ENCODE measurements at regions not wholly inside any gene's neighbourhood (a gene's known extent, or its start where the extent isn't known, plus 50 kb on each side); places are given as distances from the start of the nearest gene placed in this dataset.

- CTCF ChIA-PET: no interaction called here
- no peak for DNase-seq (ENCODE audit: unreplicated experiment)
- Mint-ChIP-seq H3K9me3 (ENCODE audit: unreplicated experiment) (peaks cover 7% of the 10 kb centered on the region), H3K4me1 (ENCODE audit: insufficient read depth, unreplicated experiment) (no peaks in the 10 kb centered on the region), H3K4me3 (ENCODE audit: unreplicated experiment) (no peak overlapping the region), H3K27me3 (ENCODE audit: insufficient read depth, unreplicated experiment) (peaks cover 58% of the 10 kb centered on the region), H3K27ac (ENCODE audit: low read depth, unreplicated experiment) (no peak overlapping the region), H3K36me3 (ENCODE audit: insufficient read depth, unreplicated experiment) (no peaks in the 10 kb centered on the region)
- no peak for TF ChIP-seq CTCF (IDR thresholded peaks at IDR 0.05; ENCODE audit: unreplicated experiment)
- intact Hi-C loops (cut with micrococcal nuclease): no loop called here
- POLR2A ChIA-PET: no interaction called here
- BruUV-seq (replicated peaks): no TSS peak
Measured at GRCh38 chr2:239762106-239762505, 263.0 kb downstream of the NDUFA10 start.

- Mint-ChIP-seq H3K27me3 (ENCODE audit: insufficient read depth, unreplicated experiment) (peaks cover 57% of the 10 kb centered on the region), H3K36me3 (ENCODE audit: insufficient read depth, unreplicated experiment) (no peaks in the 10 kb centered on the region), H3K4me3 (ENCODE audit: unreplicated experiment) (no peak overlapping the region), H3K4me1 (ENCODE audit: insufficient read depth, unreplicated experiment) (no peaks in the 10 kb centered on the region), H3K27ac (ENCODE audit: low read depth, unreplicated experiment) (no peak overlapping the region), H3K9me3 (ENCODE audit: unreplicated experiment) (peaks cover 7% of the 10 kb centered on the region)
- no peak for DNase-seq (ENCODE audit: unreplicated experiment)
- ChIA-PET CTCF (no interaction called here), POLR2A (no interaction called here)
- no TSS peak for BruUV-seq (replicated peaks)
- no peak for TF ChIP-seq CTCF (IDR thresholded peaks at IDR 0.05; ENCODE audit: unreplicated experiment)
- intact Hi-C loops (cut with micrococcal nuclease): no loop called here
Measured at GRCh38 chr2:239760596-239760995, 264.5 kb downstream of the NDUFA10 start.

GRCh38 chr2:239758279-239758877 lies 266.8 kb downstream of the NDUFA10 start:
- POLR2A ChIA-PET: interaction anchor here (0.7 kb wide), 1 partner anchor 691 kb away, joined by 3 read pairs; no protein-coding TSS in a partner anchor
- intact Hi-C loops (cut with micrococcal nuclease): no loop called here
- Mint-ChIP-seq H3K9me3 (ENCODE audit: unreplicated experiment) (peaks cover 15% of the 10 kb centered on the region), H3K36me3 (ENCODE audit: insufficient read depth, unreplicated experiment) (no peaks in the 10 kb centered on the region), H3K27me3 (ENCODE audit: insufficient read depth, unreplicated experiment) (peaks cover 63% of the 10 kb centered on the region), H3K27ac (ENCODE audit: low read depth, unreplicated experiment) (no peak overlapping the region), H3K4me1 (ENCODE audit: insufficient read depth, unreplicated experiment) (no peaks in the 10 kb centered on the region), H3K4me3 (ENCODE audit: unreplicated experiment) (no peak overlapping the region)
- TF ChIP-seq CTCF (IDR thresholded peaks at IDR 0.05; ENCODE audit: unreplicated experiment): no peak
- peak; percentile 62 for DNase-seq (ENCODE audit: unreplicated experiment)
- CTCF ChIA-PET: interaction anchor here (0.6 to 0.7 kb wide), 2 partner anchors 10 to 80 kb away, joined by 3 read pairs; no protein-coding TSS in a partner anchor
- BruUV-seq (replicated peaks): no TSS peak

GRCh38 chr2:239756790-239757760 lies 268.1 kb downstream of the NDUFA10 start:
- no peak for DNase-seq (ENCODE audit: unreplicated experiment)
- intact Hi-C loops (cut with micrococcal nuclease): no loop called here
- ChIA-PET POLR2A (interaction anchor here (0.5 to 1.2 kb wide), 2 partner anchors 10 to 17 kb away, joined by 3 read pairs; no protein-coding TSS in a partner anchor), CTCF (interaction anchor here (0.6 kb wide), 1 partner anchor 261 kb away, joined by 4 read pairs; no protein-coding TSS in a partner anchor)
- no peaks in the 10 kb centered on the region for H3K36me3 Mint-ChIP-seq (ENCODE audit: insufficient read depth, unreplicated experiment)
- H3K4me3 Mint-ChIP-seq (ENCODE audit: unreplicated experiment): no peak overlapping the region
- no peak for TF ChIP-seq CTCF (IDR thresholded peaks at IDR 0.05; ENCODE audit: unreplicated experiment)
- peaks cover 50% of the 10 kb centered on the region for H3K27me3 Mint-ChIP-seq (ENCODE audit: insufficient read depth, unreplicated experiment)
- no TSS peak for BruUV-seq (replicated peaks)
- H3K27ac Mint-ChIP-seq (ENCODE audit: low read depth, unreplicated experiment): no peak overlapping the region
- peaks cover 15% of the 10 kb centered on the region for H3K9me3 Mint-ChIP-seq (ENCODE audit: unreplicated experiment)
- no peaks in the 10 kb centered on the region for H3K4me1 Mint-ChIP-seq (ENCODE audit: insufficient read depth, unreplicated experiment)

Data from MCF 10A (cell line).